ENCODE measurements at regions not wholly inside any gene's neighbourhood (a gene's known extent, or its start where the extent isn't known, plus 50 kb on each side); places are given as distances from the start of the nearest gene placed in this dataset.

GRCh38 chr2:236658974-236659757 is 89.5 kb downstream of the ACKR3 start:
- H3K27ac ChIP-seq (ENCODE audit: extremely low read depth, low read depth, low read length), result no peak overlapping the region
- H3K9me3 ChIP-seq (replicated peaks; ENCODE audit: control insufficient read depth, insufficient read depth, low read depth, low read length), result no peaks in the 10 kb centered on the region
- no peaks in the 10 kb centered on the region; a peak in 1 of 5 replicates for H3K27me3 ChIP-seq (ENCODE audit: control insufficient read depth in 2 of 2, insufficient read depth in 2 of 2, low read length in 2 of 2)
- DNase-seq (ENCODE audit: extremely low read depth in 1 of 4, low spot score in 3 of 4) (no peak), FAIRE-seq (no peak), ATAC-seq (no peak)
- POLR2A ChIA-PET, result interaction anchor here (0.6 kb wide), 1 partner anchor 12 kb away, joined by 3 read pairs; no protein-coding TSS in a partner anchor
- no peak for TF ChIP-seq ZFX (CRISPR knock-in tag; IDR thresholded peaks at IDR 0.05)
- TF ChIP-seq HDGF (IDR thresholded peaks at IDR 0.05), result no peak
- no peak for TF ChIP-seq ATF4 (CRISPR knock-in tag; IDR thresholded peaks at IDR 0.05)
- no peak for TF ChIP-seq ZNF239 (CRISPR knock-in tag; IDR thresholded peaks at IDR 0.05)
- no peak for TF ChIP-seq THRAP3 (IDR thresholded peaks at IDR 0.05; ENCODE audit: borderline replicate concordance)
- no peak for TF ChIP-seq ZC3H11A (IDR thresholded peaks at IDR 0.05; ENCODE audit: low read depth, low read length)
- no peak for TF ChIP-seq MNT (conservative IDR thresholded peaks at IDR 0.05)
- no peak for TF ChIP-seq ZNF589 (CRISPR knock-in tag; IDR thresholded peaks at IDR 0.05; ENCODE audit: low read depth)
- no peak for TF ChIP-seq ZNF77 (CRISPR knock-in tag; IDR thresholded peaks at IDR 0.05)
- no peak for TF ChIP-seq BRCA1 (IDR thresholded peaks at IDR 0.05)
- no peak for TF ChIP-seq BRCA1 (CRISPR knock-in tag; IDR thresholded peaks at IDR 0.05)
- TF ChIP-seq ZNF121 (CRISPR knock-in tag; conservative IDR thresholded peaks at IDR 0.05), result no peak
- TF ChIP-seq ZNF253 (CRISPR knock-in tag; conservative IDR thresholded peaks at IDR 0.05), result no peak
- no peak for TF ChIP-seq PYGO2 (tag; IDR thresholded peaks at IDR 0.05)
- no peak for TF ChIP-seq ETV1 (tag; conservative IDR thresholded peaks at IDR 0.05; ENCODE audit: low read depth)
- TF ChIP-seq HCFC1 (IDR thresholded peaks at IDR 0.05; ENCODE audit: low read depth, low read length), result no peak
- no peak for TF ChIP-seq MYBL2 (IDR thresholded peaks at IDR 0.05; ENCODE audit: low read depth)
- TF ChIP-seq MYBL2 (CRISPR knock-in tag; IDR thresholded peaks at IDR 0.05; ENCODE audit: borderline replicate concordance), result no peak
- no peak overlapping the region for H3K4me3 ChIP-seq
- 3% methylated on average over 12 of the region's 16 CpGs for WGBS (ENCODE audit: insufficient coverage, low coverage, missing lambda C conversion rate)
- no peaks in the 10 kb centered on the region for H3K79me2 ChIP-seq (ENCODE audit: control insufficient read depth, insufficient read depth, low read length)
- no peaks in the 10 kb centered on the region for H4K20me1 ChIP-seq (replicated peaks; ENCODE audit: control insufficient read depth, insufficient read depth, low read length)
- H3K9ac ChIP-seq (ENCODE audit: insufficient read depth in 1 of 2, low read depth in 2 of 2, low read length in 2 of 2), result no peak overlapping the region
- H3K36me3 ChIP-seq (ENCODE audit: control insufficient read depth, insufficient read depth, low read length), result no peaks in the 10 kb centered on the region
- CTCF ChIA-PET (ENCODE audit: low intra/inter-chr PET ratio), result no interaction called here
- intact Hi-C loops (cut with micrococcal nuclease) (no loop called here), in situ Hi-C loops (cut with MboI) (no loop called here)
- no TSS peak for BruUV-seq (replicated peaks)
- no peaks in the 10 kb centered on the region for H3K9me1 ChIP-seq (ENCODE audit: control insufficient read depth, insufficient read depth, low read length)
- H3K4me2 ChIP-seq (ENCODE audit: insufficient read depth, low read length), result no peak overlapping the region
- no peak overlapping the region for H2AFZ ChIP-seq (ENCODE audit: low read depth, low read length)
- H3K4me1 ChIP-seq (replicated peaks in 1 of 2; ENCODE audit: control insufficient read depth in 2 of 2, insufficient read depth in 2 of 2, low read length in 2 of 2), result no peaks in the 10 kb centered on the region

Measured in K562 (cell line).